ENCODE measurements at regions not wholly inside any gene's neighbourhood (a gene's known extent, or its start where the extent isn't known, plus 50 kb on each side); places are given as distances from the start of the nearest gene placed in this dataset.

GRCh38 chr13:55266644-55267043 is 1874.1 kb upstream of the PRR20A start:
- Histone ChIP-seq H3K36me3 (ENCODE audit: control insufficient read depth in 4 of 4, insufficient read depth in 3 of 4, low read depth in 1 of 4, low read length in 3 of 4) (no peaks in the 10 kb centered on the region), H3K9ac (ENCODE audit: low read depth in 1 of 2, low read length in 2 of 2) (no peak overlapping the region), H3K27ac (ENCODE audit: low read depth in 1 of 2, low read length in 2 of 2) (no peak overlapping the region), H3K4me3 (ENCODE audit: low read depth in 1 of 3, low read length in 3 of 3) (no peak overlapping the region), H3K4me1 (ENCODE audit: control insufficient read depth in 4 of 4, insufficient read depth in 4 of 4, low read length in 3 of 4) (no peaks in the 10 kb centered on the region), H3K9me3 (ENCODE audit: control insufficient read depth in 4 of 4, low read length in 3 of 4) (no peaks in the 10 kb centered on the region), H3K27me3 (ENCODE audit: control insufficient read depth in 4 of 4, insufficient read depth in 4 of 4, low read length in 3 of 4) (no peaks in the 10 kb centered on the region)
- WGBS = 55% methylated on average over 2 of the region's 2 CpGs
- DNase-seq (ENCODE audit: low spot score) = no peak
- TF ChIP-seq GABPA (IDR thresholded peaks at IDR 0.05 in 1 of 2, conservative IDR thresholded peaks at IDR 0.05 in 1 of 2) (no peak), NR2F2 (IDR thresholded peaks at IDR 0.05) (no peak), YY1 (IDR thresholded peaks at IDR 0.05) (no peak), ZBTB33 (IDR thresholded peaks at IDR 0.05) (no peak), FOXA2 (IDR thresholded peaks at IDR 0.05) (no peak), TAF1 (conservative IDR thresholded peaks at IDR 0.05) (no peak), RXRA (IDR thresholded peaks at IDR 0.05) (no peak), EGR1 (IDR thresholded peaks at IDR 0.05; ENCODE audit: low read depth in 2 of 2) (no peak), JUND (IDR thresholded peaks at IDR 0.05) (no peak), RAD21 (IDR thresholded peaks at IDR 0.05) (no peak), MAX (IDR thresholded peaks at IDR 0.05) (no peak), FOXA1 (IDR thresholded peaks at IDR 0.05) (no peak), SP1 (IDR thresholded peaks at IDR 0.05) (no peak), HNF4A (conservative IDR thresholded peaks at IDR 0.05) (no peak)
- TF ChIP-seq, protein P1, sequence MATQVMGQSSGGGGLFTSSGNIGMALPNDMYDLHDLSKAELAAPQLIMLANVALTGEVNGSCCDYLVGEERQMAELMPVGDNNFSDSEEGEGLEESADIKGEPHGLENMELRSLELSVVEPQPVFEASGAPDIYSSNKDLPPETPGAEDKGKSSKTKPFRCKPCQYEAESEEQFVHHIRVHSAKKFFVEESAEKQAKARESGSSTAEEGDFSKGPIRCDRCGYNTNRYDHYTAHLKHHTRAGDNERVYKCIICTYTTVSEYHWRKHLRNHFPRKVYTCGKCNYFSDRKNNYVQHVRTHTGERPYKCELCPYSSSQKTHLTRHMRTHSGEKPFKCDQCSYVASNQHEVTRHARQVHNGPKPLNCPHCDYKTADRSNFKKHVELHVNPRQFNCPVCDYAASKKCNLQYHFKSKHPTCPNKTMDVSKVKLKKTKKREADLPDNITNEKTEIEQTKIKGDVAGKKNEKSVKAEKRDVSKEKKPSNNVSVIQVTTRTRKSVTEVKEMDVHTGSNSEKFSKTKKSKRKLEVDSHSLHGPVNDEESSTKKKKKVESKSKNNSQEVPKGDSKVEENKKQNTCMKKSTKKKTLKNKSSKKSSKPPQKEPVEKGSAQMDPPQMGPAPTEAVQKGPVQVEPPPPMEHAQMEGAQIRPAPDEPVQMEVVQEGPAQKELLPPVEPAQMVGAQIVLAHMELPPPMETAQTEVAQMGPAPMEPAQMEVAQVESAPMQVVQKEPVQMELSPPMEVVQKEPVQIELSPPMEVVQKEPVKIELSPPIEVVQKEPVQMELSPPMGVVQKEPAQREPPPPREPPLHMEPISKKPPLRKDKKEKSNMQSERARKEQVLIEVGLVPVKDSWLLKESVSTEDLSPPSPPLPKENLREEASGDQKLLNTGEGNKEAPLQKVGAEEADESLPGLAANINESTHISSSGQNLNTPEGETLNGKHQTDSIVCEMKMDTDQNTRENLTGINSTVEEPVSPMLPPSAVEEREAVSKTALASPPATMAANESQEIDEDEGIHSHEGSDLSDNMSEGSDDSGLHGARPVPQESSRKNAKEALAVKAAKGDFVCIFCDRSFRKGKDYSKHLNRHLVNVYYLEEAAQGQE (IDR thresholded peaks at IDR 0.05) = no peak
- TF ChIP-seq, protein P2, sequence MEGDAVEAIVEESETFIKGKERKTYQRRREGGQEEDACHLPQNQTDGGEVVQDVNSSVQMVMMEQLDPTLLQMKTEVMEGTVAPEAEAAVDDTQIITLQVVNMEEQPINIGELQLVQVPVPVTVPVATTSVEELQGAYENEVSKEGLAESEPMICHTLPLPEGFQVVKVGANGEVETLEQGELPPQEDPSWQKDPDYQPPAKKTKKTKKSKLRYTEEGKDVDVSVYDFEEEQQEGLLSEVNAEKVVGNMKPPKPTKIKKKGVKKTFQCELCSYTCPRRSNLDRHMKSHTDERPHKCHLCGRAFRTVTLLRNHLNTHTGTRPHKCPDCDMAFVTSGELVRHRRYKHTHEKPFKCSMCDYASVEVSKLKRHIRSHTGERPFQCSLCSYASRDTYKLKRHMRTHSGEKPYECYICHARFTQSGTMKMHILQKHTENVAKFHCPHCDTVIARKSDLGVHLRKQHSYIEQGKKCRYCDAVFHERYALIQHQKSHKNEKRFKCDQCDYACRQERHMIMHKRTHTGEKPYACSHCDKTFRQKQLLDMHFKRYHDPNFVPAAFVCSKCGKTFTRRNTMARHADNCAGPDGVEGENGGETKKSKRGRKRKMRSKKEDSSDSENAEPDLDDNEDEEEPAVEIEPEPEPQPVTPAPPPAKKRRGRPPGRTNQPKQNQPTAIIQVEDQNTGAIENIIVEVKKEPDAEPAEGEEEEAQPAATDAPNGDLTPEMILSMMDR (IDR thresholded peaks at IDR 0.05; ENCODE audit: low read depth, low read length, missing input control) = no peak
- TF ChIP-seq, protein P3, sequence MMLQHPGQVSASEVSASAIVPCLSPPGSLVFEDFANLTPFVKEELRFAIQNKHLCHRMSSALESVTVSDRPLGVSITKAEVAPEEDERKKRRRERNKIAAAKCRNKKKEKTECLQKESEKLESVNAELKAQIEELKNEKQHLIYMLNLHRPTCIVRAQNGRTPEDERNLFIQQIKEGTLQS (IDR thresholded peaks at IDR 0.05) = no peak

- H3K4me3 ChIP-seq (ENCODE audit: low read depth in 1 of 3, low read length in 3 of 3) = no peak overlapping the region
- no peak overlapping the region for H3K27ac ChIP-seq (ENCODE audit: low read depth in 1 of 2, low read length in 2 of 2)
- 96% methylated on average over 1 of the region's 1 CpG for WGBS
- no peaks in the 10 kb centered on the region for H3K4me1 ChIP-seq (ENCODE audit: control insufficient read depth in 4 of 4, insufficient read depth in 4 of 4, low read length in 3 of 4)
- H3K27me3 ChIP-seq (ENCODE audit: control insufficient read depth in 4 of 4, insufficient read depth in 4 of 4, low read length in 3 of 4) = peaks cover 0 to 2% (median 0%) of the 10 kb centered on the region in 4 donors
- TF ChIP-seq MAX (IDR thresholded peaks at IDR 0.05) (no peak), FOXA1 (IDR thresholded peaks at IDR 0.05) (no peak)
- no peaks in the 10 kb centered on the region for H3K36me3 ChIP-seq (ENCODE audit: control insufficient read depth in 4 of 4, insufficient read depth in 3 of 4, low read depth in 1 of 4, low read length in 3 of 4)
- no peaks in the 10 kb centered on the region for H3K9me3 ChIP-seq (ENCODE audit: control insufficient read depth in 4 of 4, low read length in 3 of 4)
- H3K9ac ChIP-seq (ENCODE audit: low read depth in 1 of 2, low read length in 2 of 2) = no peak overlapping the region
- DNase-seq (ENCODE audit: low spot score) = no peak
Observed at GRCh38 chr13:55298201-55298600, 1842.5 kb upstream of the PRR20A start.
